SU-DHL-6 (cell line): ENCODE measurements at regions not wholly inside any gene's neighbourhood (a gene's known extent, or its start where the extent isn't known, plus 50 kb on each side); places are given as distances from the start of the nearest gene placed in this dataset.

Source experiments
- H2AFZ ChIP-seq: fragments of 200-600 bp; sonication (generic); 2 replicates; pipeline ENCODE4 v1.6.1; 2014; ENCODE audit warnings: low read depth, mild to moderate bottlenecking, moderate library complexity, mixed read lengths, antibody characterized with exemption, low read length; ENCODE audit not compliant: severe bottlenecking
- H3F3A ChIP-seq: fragments of 200-600 bp; shearing (Covaris generic); 2 replicates; pipeline ENCODE4 v1.6.0; 2016; ENCODE audit warnings: antibody characterized with exemption, mild to moderate bottlenecking; ENCODE audit not compliant: insufficient read depth
- H3K27ac ChIP-seq: fragments of 200-600 bp; sonication (generic); 2 replicates; pipeline ENCODE4 v1.5.1; 2016; ENCODE audit warnings: low read depth, mild to moderate bottlenecking, low read length, moderate library complexity, mixed read lengths
- H3K27me3 ChIP-seq: fragments of 200-600 bp; sonication (generic), shearing (Covaris generic); 2 replicates; pipeline ENCODE4 v1.6.0; 2014; ENCODE audit warnings: mild to moderate bottlenecking, low read length
- H3K36me3 ChIP-seq: fragments of 200-600 bp; sonication (generic); 2 replicates; pipeline ENCODE4 v1.6.1; 2014; ENCODE audit warnings: mild to moderate bottlenecking, low read length, mixed read lengths
- H3K4me2 ChIP-seq: fragments of 300-600, 200-600 bp; shearing (Covaris generic), sonication (generic); 2 replicates; pipeline ENCODE4 v1.6.0; 2014; ENCODE audit warnings: low read length, low read depth, mild to moderate bottlenecking; ENCODE audit not compliant: poor library complexity, severe bottlenecking
- H3K4me3 ChIP-seq: fragments of 200-600 bp; sonication (generic); 2 replicates; pipeline ENCODE4 v1.5.1; 2014; ENCODE audit warnings: antibody characterized with exemption, low read length, mild to moderate bottlenecking, mixed read lengths; ENCODE audit not compliant: insufficient read depth, poor library complexity, severe bottlenecking
- H3K79me2 ChIP-seq: fragments of 200-600 bp; sonication (generic); 2 replicates; pipeline ENCODE4 v1.6.1; 2014; ENCODE audit warnings: mild to moderate bottlenecking, low read length, moderate library complexity; ENCODE audit not compliant: insufficient read depth
- H3K9ac ChIP-seq: fragments of 200-600 bp; sonication (generic); 2 replicates; pipeline ENCODE4 v1.7.0; 2014; ENCODE audit warnings: mild to moderate bottlenecking, low read length
- H3K9me2 ChIP-seq: fragments of 200-600 bp; sonication (generic); replicated peaks from 2 replicates; pipeline ENCODE4 v1.6.1; 2014; ENCODE audit warnings: low read length; ENCODE audit not compliant: insufficient read depth
- H3K9me3 ChIP-seq: fragments of 200-600 bp; sonication (generic); 2 replicates; pipeline ENCODE4 v1.6.1; 2014; ENCODE audit warnings: low read length, mixed read lengths; ENCODE audit not compliant: insufficient read depth
- H4K20me1 ChIP-seq: fragments of 200-600 bp; sonication (generic); 2 replicates; pipeline ENCODE4 v1.6.1; 2014; ENCODE audit warnings: low read depth, mild to moderate bottlenecking, antibody characterized with exemption, low read length, moderate library complexity, mixed read lengths
- CTCF ChIP-seq: fragments of 200-600 bp; sonication (generic); IDR thresholded peaks from one replicate; pipeline ENCODE4 v1.5.1; 2017; ENCODE audit warnings: antibody characterized with exemption, mild to moderate bottlenecking, low read length, moderate library complexity; ENCODE audit not compliant: insufficient read depth, poor library complexity, severe bottlenecking
- EZH2phosphoT487 ChIP-seq: fragments of 200-600 bp; sonication (generic), shearing (Covaris generic); conservative IDR thresholded peaks from 2 replicates; pipeline ENCODE4 v1.6.1; 2018; ENCODE audit warnings: mild to moderate bottlenecking, antibody characterized with exemption, low read length, moderate library complexity, mixed read lengths

GRCh38 chr11:103636232-103636631 lies 400.2 kb upstream of the DDI1 start:
- Histone ChIP-seq H3K9me3 (no peaks in the 10 kb centered on the region), H3K27me3 (no peaks in the 10 kb centered on the region), H3K9ac (no peak overlapping the region), H3F3A (no peaks in the 10 kb centered on the region), H3K79me2 (no peaks in the 10 kb centered on the region), H3K4me2 (no peak overlapping the region), H2AFZ (no peak overlapping the region), H4K20me1 (no peaks in the 10 kb centered on the region), H3K9me2 (no peaks in the 10 kb centered on the region), H3K36me3 (no peaks in the 10 kb centered on the region), H3K27ac (no peak overlapping the region), H3K4me3 (no peak overlapping the region)
- TF ChIP-seq CTCF (no peak), EZH2phosphoT487 (no peak)

- Histone ChIP-seq H3K4me2 (no peak overlapping the region), H3K36me3 (no peaks in the 10 kb centered on the region), H3F3A (no peaks in the 10 kb centered on the region), H3K79me2 (no peaks in the 10 kb centered on the region), H3K9me2 (no peaks in the 10 kb centered on the region), H3K27ac (no peak overlapping the region), H3K4me3 (no peak overlapping the region), H3K27me3 (no peaks in the 10 kb centered on the region), H4K20me1 (no peaks in the 10 kb centered on the region), H2AFZ (no peak overlapping the region), H3K9ac (no peak overlapping the region), H3K9me3 (no peaks in the 10 kb centered on the region)
- TF ChIP-seq EZH2phosphoT487 (no peak), CTCF (no peak)
Measured at GRCh38 chr11:103637295-103637694, 399.1 kb upstream of the DDI1 start.

GRCh38 chr11:103637831-103638230 lies 398.6 kb upstream of the DDI1 start:
- no peaks in the 10 kb centered on the region for H3K79me2 ChIP-seq
- H2AFZ ChIP-seq, result no peak overlapping the region
- no peak overlapping the region for H3K4me3 ChIP-seq
- H3K27ac ChIP-seq, result no peak overlapping the region
- H3K9me2 ChIP-seq, result no peaks in the 10 kb centered on the region
- TF ChIP-seq CTCF (no peak), EZH2phosphoT487 (no peak)
- no peaks in the 10 kb centered on the region for H3K36me3 ChIP-seq
- H4K20me1 ChIP-seq, result no peaks in the 10 kb centered on the region
- H3K4me2 ChIP-seq, result no peak overlapping the region
- no peaks in the 10 kb centered on the region for H3K27me3 ChIP-seq
- H3F3A ChIP-seq, result no peaks in the 10 kb centered on the region
- H3K9me3 ChIP-seq, result no peaks in the 10 kb centered on the region
- no peak overlapping the region for H3K9ac ChIP-seq

- TF ChIP-seq CTCF (no peak), EZH2phosphoT487 (no peak)
- H3K79me2 ChIP-seq, result no peaks in the 10 kb centered on the region
- H3K9me3 ChIP-seq, result no peaks in the 10 kb centered on the region
- H3K9me2 ChIP-seq, result no peaks in the 10 kb centered on the region
- H3K27ac ChIP-seq, result no peak overlapping the region
- no peak overlapping the region for H3K9ac ChIP-seq
- H4K20me1 ChIP-seq, result no peaks in the 10 kb centered on the region
- no peaks in the 10 kb centered on the region for H3F3A ChIP-seq
- H3K36me3 ChIP-seq, result no peaks in the 10 kb centered on the region
- H3K4me2 ChIP-seq, result no peak overlapping the region
- H2AFZ ChIP-seq, result no peak overlapping the region
- H3K4me3 ChIP-seq, result no peak overlapping the region
- H3K27me3 ChIP-seq, result no peaks in the 10 kb centered on the region
Measured at GRCh38 chr11:103644676-103645075, 391.8 kb upstream of the DDI1 start.
